ENCODE measurements at regions not wholly inside any gene's neighbourhood (a gene's known extent, or its start where the extent isn't known, plus 50 kb on each side); places are given as distances from the start of the nearest gene placed in this dataset.

DNA sequence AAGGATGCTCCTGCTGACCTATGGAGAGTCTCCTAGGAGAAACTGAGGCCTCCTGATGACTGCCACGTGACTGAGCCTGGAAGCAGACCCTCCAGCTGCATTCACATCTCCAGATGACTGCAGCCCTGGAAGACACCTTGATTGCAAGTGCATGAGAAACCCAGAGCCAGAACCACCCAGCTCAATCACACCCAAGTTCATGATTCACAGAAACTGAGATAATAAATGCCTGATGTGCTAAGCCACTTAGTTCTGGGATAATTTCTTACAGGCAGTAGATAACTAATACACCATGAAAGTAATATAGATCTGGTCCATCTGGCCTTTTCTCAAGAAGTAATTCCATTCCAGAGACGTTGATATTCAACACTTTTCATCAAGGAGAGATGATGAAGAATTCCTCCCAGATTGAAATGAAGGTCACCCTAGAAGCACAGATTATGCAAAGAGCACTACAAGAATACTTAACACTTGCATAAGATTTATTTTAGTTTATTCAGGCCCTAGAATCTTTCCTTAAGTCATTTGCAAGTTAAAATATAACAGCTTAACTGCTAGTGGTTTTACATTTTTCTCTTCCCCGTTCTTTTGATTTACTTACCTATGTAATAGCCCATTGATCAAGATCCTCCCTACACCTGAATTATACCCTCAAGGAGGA, 208.2 kb upstream of the INHBA start:
- DNase-seq = no peak

DNA sequence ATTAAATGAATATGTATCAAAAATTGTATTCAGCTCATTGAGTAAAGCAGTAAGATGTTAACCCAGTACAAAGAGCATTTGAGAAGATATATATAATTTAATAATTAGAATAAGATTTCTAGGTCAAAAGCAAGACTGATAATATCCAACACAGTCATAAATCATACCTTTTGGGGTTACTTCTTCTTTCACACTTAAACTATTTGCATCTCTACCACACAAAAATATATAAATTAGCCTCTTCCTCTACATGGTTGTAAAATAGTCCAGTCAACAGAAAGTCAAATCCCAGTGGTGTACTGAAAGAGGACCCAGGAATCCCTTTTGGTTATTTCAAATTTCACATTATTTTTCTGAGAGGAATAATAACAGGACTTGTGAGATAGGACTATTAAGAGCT, 204.6 kb upstream of the INHBA start:
- DNase-seq = no peak

DNA sequence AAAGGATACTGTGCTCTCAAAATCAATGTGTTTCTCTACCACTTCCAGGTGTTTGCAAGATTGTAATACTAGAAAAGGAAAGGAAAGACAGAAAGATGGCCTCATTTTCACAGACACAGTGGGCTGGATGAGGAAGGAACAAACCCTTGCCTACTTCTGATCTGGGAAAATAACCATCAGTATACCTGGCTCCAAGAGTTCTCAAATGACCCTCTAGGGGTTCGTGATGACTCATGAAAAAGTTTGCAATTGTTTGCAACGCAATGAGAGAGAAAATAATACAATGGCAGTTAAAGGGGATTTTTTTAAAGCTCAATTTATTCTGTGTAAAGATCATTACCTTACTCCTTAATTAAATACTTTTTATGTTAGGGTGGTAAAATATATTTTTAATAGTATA, 197.6 kb upstream of the INHBA start:
- DNase-seq = no peak

- DNase-seq = no peak
These were observed 197.0 kb upstream of the INHBA start for GRCh38 chr7:41899823-41900433.

- DNase-seq = no peak
These were observed 190.8 kb upstream of the INHBA start for GRCh38 chr7:41893656-41894055.

DNA sequence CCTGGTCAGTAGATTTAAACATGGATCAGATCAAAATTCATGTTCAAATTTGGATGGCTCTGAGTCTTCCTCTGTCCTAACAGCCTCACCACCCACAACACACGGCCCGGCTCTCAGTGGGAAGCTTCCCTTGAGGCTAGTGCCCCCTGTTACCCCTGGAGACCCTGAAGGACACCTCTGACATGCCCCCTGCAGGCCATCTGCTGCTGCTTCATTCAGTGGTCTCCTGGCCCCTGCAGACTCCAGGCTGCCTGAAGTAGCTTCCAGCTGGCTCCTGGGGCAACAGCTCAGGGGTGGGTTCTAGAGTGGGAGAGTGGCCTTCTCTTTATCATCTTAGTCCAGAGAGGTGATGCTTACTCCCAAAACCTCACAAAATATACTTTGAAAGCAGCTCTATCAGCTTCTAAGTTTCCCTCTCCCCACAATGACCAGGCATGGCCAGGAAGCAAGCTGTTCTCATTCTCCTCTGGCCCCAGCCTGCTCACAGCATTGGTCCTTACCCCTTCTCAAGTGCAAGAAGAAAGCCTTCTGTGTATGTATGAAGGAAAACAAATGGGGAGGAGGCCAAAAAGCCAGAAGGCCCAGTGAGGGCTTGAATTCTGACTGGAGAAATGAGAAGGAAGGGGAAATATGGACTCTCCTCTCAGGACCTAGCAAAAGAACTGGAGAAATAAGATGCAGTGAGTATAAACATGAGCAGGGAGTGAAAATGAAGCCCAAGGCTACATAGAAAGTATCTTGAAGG, 189.6 kb upstream of the INHBA start:
- no peak for DNase-seq

DNA sequence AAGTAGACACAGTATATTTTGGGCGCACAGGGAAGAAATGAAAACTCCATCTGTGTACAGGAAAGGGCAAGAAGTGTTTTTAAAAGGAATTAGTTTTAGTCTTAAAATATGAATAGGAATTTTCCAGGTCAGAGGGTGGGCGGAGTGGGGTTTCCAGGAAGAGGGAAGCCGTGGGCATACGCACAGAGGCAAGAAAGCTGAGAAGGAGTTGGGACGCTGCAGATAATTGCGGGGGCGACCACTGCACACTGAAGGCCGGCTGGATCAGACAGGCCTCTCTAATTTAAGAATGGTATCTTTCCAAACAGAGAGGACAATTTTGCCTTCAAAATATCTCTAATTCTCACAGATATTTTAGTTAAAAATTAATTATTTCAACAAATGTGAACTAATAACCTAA, 189.1 kb upstream of the INHBA start:
- DNase-seq = no peak

DNA sequence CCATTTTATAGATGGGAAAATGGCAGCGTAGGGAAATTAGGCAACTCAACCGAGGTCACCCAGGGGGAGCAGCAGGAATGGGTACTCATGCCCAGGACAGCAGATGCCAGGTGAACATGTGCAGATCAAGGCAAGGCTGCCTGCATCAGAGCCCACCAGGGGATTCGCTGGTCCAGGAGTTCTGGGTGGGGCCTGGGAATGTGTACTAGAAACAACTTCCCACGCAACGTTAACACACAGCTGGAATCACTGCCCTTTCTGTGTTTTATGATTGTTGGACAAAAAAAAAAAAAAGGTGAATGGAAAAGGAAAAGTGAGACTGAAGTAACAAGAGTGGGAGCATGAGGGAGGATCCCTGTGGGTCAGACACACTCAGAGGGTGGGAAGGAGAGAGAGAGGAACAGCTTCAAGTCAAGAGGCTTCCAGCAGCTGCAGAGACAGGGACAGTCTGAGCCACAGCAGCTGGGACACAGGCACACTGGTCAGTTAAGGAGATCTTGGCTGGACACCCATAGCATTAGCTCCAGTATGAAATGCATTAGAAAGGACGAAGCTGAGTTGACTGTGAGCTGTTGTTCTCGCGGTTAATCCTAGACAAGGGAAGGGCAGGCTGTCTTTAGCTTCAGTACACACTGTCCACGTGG, 187.9 kb upstream of the INHBA start:
- no peak for DNase-seq

DNA sequence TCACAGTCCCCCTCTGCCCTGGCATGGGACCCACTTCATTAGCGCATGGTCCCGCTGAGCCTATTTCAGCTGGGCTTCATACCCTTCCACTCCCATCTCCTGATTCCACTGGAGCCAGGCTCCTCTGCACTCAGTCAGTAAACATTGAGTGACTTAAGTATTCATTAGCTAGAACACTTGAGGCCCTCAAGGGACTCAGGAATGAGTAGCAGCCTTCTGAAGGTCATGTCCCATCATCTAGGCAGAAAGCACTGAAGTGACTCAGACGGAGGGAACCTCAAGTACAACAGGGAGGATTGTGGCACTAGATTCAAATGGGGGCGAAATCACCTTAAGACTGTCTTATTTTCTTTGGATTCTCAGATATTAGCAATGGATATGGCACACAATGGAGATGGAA, 186.6 kb upstream of the INHBA start:
- DNase-seq = no peak

DNA sequence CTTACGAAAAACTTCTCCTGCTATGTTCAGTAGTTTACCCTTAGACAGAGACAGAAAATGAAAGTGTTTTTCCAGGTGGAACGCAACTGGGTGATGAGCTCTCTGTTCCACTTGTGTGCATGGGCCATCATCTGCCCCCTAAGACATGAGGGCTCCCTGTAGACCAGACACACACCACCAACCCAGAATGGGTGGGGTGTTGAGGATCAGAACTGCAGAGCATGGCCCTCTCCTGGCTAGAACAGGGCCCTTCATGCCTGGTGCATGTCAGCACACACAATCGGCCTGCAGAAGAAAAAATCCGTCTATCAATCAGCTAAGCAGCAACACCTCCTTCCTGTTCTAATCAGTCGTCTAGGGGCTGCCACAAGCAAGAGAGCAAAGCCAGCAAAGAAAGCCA, 186.2 kb upstream of the INHBA start:
- no peak for DNase-seq

GRCh38 chr7:41887416-41887815, 184.5 kb upstream of the INHBA start:
- no peak for DNase-seq

DNA sequence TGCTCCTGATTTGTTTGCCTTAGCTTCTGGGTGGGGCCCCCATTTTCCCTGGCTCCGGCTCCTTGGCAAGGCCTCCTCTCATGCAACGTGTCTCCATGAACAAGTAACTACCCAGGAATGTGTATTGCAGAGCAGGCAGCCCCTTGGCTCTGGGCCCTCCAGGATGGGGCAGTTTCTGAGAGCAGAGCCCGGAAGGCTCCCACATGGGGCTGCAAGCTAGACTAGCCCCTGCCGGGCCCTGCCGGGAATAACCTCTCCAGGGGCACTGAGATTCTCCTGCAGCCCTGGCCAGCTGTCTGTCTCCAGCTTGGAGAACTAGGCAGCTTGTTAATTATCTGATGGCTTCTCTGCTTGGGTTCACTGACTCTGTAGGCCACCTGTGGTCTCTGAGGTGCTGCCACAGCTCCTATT, 184.0 kb upstream of the INHBA start:
- no peak for DNase-seq

DNA sequence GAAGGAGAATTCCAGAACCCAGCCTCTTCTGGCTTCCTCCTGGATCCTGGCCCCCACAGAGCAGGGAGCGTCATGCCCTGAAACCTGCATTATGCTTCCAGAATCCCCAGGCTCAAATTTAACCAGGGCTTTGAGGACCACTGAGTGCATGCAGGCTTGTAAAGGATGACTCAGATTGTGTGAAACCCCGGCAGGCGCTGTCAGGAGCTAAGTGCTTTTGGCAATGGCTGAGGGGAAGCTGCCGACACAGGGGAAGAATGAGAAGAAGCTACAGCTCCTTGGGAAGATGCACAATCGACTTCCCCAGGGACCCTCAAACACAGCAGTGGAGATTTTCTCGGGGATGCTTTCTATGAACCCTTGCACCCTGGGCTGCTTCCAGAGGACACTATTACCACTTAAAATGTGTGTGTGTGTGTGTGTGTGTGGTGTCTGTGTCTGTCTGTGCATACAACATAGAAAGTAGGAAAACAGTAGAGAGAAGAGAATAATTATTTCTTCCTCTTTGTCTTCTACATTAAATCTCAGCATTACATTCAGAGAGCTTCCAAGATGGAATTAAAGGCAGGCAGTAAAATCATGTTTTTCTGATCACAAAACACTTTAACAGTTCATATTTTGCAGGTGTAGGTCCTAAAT, 183.5 kb upstream of the INHBA start:
- no peak for DNase-seq

DNA sequence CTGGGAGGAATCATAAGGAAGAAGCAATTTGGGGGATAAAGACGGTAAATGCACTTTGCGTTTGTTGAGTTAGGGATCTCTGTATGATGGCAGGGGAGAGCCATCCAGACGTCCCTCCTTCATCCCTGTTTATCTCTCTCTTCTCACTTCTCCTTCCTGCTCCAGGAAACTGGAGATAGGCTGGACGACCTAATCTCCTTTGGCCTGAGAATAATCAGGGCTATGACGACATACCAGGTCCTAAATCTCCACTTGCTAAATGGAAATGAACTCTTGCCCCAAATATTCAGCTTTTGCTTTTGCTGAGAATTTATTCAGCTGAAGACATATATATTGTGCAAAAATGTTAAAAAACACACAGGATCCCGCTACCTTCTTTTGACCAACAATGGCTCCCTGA, 182.9 kb upstream of the INHBA start:
- no peak for DNase-seq

GRCh38 chr7:41885078-41885477, 182.2 kb upstream of the INHBA start:
- no peak for DNase-seq

DNA sequence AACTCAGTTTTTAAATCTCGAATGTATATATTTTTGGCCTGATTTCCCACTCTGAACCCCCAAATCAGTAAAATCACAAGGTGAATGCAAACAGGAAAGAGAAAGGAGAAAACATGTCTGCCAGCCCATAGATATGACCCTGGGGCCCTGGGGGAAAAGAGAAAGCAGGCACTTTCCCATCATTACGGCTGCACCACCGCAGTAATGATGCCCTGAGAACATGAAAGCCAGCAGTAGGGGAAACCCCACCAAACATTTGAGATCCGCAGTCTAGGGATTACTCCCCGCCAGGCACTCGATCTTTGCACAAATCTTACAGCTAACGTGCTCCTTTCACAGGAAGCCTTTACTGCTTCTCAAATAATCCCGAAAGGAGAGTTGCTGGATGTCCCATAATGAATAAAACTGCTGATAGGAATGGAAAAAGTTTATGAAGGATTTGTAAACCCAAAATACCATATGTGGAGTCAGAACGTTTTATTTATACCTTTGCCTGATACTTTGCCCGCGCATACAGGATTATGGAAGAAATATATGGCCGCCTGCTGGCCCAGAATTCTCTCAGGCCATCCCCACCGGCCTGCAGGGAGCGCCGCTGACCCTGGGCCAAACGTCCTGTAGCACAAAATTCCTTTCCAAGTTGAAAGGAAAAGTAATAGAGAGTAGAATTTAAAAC, 180.0 kb upstream of the INHBA start:
- DNase-seq = no peak

DNA sequence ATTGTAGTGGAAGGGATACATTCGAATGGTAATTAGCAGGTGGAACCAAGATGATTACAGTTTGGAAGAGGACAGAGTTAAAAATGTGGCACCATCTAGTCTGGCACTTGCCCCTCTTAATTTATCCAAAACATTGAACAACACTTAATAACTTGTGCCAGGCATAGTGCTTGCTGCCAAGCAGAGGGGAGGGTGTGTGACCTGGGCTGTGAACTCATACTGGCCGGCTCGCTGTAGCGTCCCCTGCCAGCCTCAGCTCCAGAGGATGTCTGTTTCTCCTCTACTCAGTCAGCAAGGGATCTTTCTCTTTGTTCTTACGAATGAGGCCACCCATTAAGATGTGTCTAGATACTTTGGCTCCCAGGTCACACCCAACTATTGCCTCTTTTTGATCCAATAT, 179.4 kb upstream of the INHBA start:
- no peak for DNase-seq

GRCh38 chr7:41881331-41882130, 178.6 kb upstream of the INHBA start:
- no peak for DNase-seq

- DNase-seq = no peak
These were observed 177.2 kb upstream of the INHBA start for GRCh38 chr7:41880107-41880506.

DNA sequence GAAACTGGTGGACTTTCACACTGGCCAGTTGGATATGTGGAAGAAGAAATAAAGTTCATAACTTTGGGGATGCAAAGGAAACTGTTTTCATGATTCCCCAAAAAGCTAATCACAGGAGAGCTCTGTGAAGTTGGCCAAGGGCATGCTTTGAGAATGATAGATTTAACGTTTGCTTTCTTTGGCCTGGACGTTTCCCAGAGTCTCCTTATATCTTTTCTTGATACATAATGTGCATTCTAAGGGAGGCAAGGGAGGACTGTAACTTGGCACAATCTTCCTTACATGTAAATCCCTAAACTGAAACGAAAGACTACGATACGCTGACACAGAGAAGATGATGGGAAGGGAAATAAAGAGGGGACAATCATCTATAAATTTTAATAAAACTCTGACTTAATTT, 176.5 kb upstream of the INHBA start:
- no peak for DNase-seq

DNA sequence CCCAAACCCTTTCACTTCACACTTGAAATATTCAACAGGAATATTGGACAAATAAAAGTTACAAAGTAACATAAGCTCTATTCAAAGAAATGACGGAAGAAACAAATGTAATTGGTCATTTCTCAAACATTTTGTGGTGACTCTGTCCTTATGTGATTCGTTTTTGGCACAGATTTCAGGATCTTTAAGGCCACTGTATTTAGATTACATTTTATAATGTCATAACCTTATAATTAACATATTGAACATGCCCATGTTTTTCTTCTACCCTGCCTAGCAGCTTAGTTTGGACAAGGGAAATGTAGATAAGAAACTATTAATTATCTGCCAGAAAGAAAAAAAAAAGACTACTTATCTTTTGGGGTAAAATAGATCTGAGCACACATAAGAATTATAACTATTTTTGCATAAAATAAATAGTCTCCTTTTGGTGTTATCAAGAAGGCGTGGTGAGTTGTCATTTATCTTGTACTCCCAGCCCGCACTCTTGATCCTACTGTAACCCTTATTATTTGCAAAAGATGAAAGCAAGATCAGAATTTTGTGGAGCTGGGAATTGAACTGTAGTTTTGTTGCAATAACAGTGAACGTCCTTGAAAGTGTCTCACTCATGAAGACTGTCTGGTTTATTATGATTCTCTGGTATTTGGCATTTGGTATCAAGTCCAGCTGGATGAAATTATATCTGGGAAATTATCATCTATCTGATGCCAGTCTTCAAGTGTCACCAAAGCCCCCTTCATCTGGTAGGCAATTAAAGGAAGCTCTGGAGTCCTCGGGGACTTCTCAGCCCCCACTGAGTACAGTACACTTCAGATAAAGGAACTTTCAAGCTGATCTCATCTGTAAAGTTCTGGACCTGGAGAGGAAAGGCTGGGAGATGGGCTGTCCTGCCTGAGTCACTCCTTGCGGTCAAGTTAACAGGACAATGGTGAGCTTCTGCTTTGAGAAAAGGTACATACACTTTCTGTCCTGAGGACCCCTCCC, 175.7 kb upstream of the INHBA start:
- no peak for DNase-seq

Measured in NCI-H774 (cell line).